GM12874 (cell line): ENCODE measurements at regions not wholly inside any gene's neighbourhood (a gene's known extent, or its start where the extent isn't known, plus 50 kb on each side); places are given as distances from the start of the nearest gene placed in this dataset.

ENCODE experiments used
- CTCF ChIP-seq: IDR thresholded peaks from 2 replicates; pipeline ENCODE4 v1.5.1; 2011; ENCODE audit warnings: low read depth, mild to moderate bottlenecking, control low read depth, low read length, moderate library complexity; ENCODE audit not compliant: insufficient read depth

GRCh38 chr13:104034891-104035290 is 968.7 kb upstream of the SLC10A2 start:
- TF ChIP-seq CTCF = no peak

- TF ChIP-seq CTCF = no peak
These were observed 959.1 kb upstream of the SLC10A2 start for GRCh38 chr13:104025303-104025702.

GRCh38 chr13:104024416-104025170 is 958.4 kb upstream of the SLC10A2 start:
- TF ChIP-seq CTCF = no peak

GRCh38 chr13:104021806-104022397 is 955.7 kb upstream of the SLC10A2 start:
- no peak for TF ChIP-seq CTCF

GRCh38 chr13:104017317-104017716 is 951.1 kb upstream of the SLC10A2 start:
- TF ChIP-seq CTCF = no peak

- no peak for TF ChIP-seq CTCF
These were observed 949.6 kb upstream of the SLC10A2 start for GRCh38 chr13:104015646-104016396.
